ENCODE measurements at regions not wholly inside any gene's neighbourhood (a gene's known extent, or its start where the extent isn't known, plus 50 kb on each side); places are given as distances from the start of the nearest gene placed in this dataset.

- no peak for TF ChIP-seq CHD7 (IDR thresholded peaks at IDR 0.05; ENCODE audit: insufficient replicate concordance, low read length)
- no peak for TF ChIP-seq GTF2F1 (IDR thresholded peaks at IDR 0.05; ENCODE audit: borderline replicate concordance, low read depth, low read length)
- no peak for TF ChIP-seq EZH2 (IDR thresholded peaks at IDR 0.05; ENCODE audit: low read depth, low read length, severe bottlenecking)
- no peak for TF ChIP-seq SUZ12 (IDR thresholded peaks at IDR 0.05; ENCODE audit: low read length)
- no peak for TF ChIP-seq BACH1 (IDR thresholded peaks at IDR 0.05; ENCODE audit: low read length)
- TF ChIP-seq POU5F1 (IDR thresholded peaks at IDR 0.05; ENCODE audit: low read depth, low read length): no peak
- no peak for TF ChIP-seq BRCA1 (IDR thresholded peaks at IDR 0.05; ENCODE audit: low read depth, low read length)
- no peak for TF ChIP-seq NRF1 (IDR thresholded peaks at IDR 0.05; ENCODE audit: low read depth, low read length)
- TF ChIP-seq KDM5A (IDR thresholded peaks at IDR 0.05; ENCODE audit: low read length): no peak
These were observed 63.7 kb upstream of the IER5L start (continued) for GRCh38 chr9:129241725-129242124.
